HL-60 (cell line): ENCODE measurements at regions not wholly inside any gene's neighbourhood (a gene's known extent, or its start where the extent isn't known, plus 50 kb on each side); places are given as distances from the start of the nearest gene placed in this dataset.

Experiments
- CTCF ChIP-seq: IDR thresholded peaks from one replicate; pipeline ENCODE4 v1.5.1; 2011; ENCODE audit warnings: low read length, control low read depth, inconsistent platforms; ENCODE audit not compliant: insufficient read depth
- GABPA ChIP-seq: IDR thresholded peaks from 2 replicates; pipeline ENCODE4 v1.6.1; 2012; ENCODE audit warnings: low read depth
- POLR2AphosphoS5 ChIP-seq: IDR thresholded peaks from 2 replicates; pipeline ENCODE4 v1.6.1; 2012; ENCODE audit warnings: low read depth
- REST ChIP-seq: IDR thresholded peaks from 2 replicates; pipeline ENCODE4 v1.6.1; 2012; ENCODE audit warnings: low read depth; ENCODE audit not compliant: insufficient replicate concordance

- TF ChIP-seq REST = no peak
- no peak for TF ChIP-seq CTCF
- no peak for TF ChIP-seq POLR2AphosphoS5
- TF ChIP-seq GABPA = no peak
Observed at GRCh38 chr5:53277491-53277890, 167.9 kb upstream of the MOCS2 start.
